H9 (cell line): ENCODE measurements at regions not wholly inside any gene's neighbourhood (a gene's known extent, or its start where the extent isn't known, plus 50 kb on each side); places are given as distances from the start of the nearest gene placed in this dataset.

ENCODE experiments used
- DNase-seq: peaks from one replicate; pipeline ENCODE4 v3.0.0-alpha.2; 2017
- H2AFZ ChIP-seq: one replicate; pipeline ENCODE4 v1.6.1; 2013; ENCODE audit warnings: mild to moderate bottlenecking, low read length, control low read depth, moderate library complexity
- H2AK5ac ChIP-seq: 2 replicates; pipeline ENCODE4 v1.6.1; 2013; ENCODE audit warnings: low read length, control low read depth, mixed read lengths; ENCODE audit not compliant: insufficient read length
- H2BK120ac ChIP-seq: one replicate; pipeline ENCODE4 v1.6.1; 2013; ENCODE audit warnings: low read depth, mild to moderate bottlenecking, low read length, control low read depth, inconsistent platforms; ENCODE audit not compliant: poor library complexity, severe bottlenecking
- H2BK12ac ChIP-seq: 2 replicates; pipeline ENCODE4 v1.6.1; 2013; ENCODE audit warnings: low read length, control low read depth, mixed read lengths, low read depth; ENCODE audit not compliant: insufficient read length
- H2BK15ac ChIP-seq: 2 replicates; pipeline ENCODE4 v1.6.1; 2013; ENCODE audit warnings: low read depth, low read length, control low read depth
- H2BK20ac ChIP-seq: one replicate; pipeline ENCODE4 v1.6.1; 2013; ENCODE audit warnings: low read depth, mild to moderate bottlenecking, low read length, control low read depth, inconsistent platforms; ENCODE audit not compliant: poor library complexity, severe bottlenecking
- H2BK5ac ChIP-seq: 2 replicates; pipeline ENCODE4 v1.6.1; 2013; ENCODE audit warnings: low read length, control low read depth, mixed read lengths; ENCODE audit not compliant: insufficient read length
- H3K14ac ChIP-seq: 2 replicates; pipeline ENCODE4 v1.6.1; 2013; ENCODE audit warnings: low read length, control low read depth; ENCODE audit not compliant: insufficient read depth
- H3K18ac ChIP-seq: 2 replicates; pipeline ENCODE4 v1.6.1; 2013; ENCODE audit warnings: low read depth, mild to moderate bottlenecking, mixed read lengths, low read length, control low read depth; ENCODE audit not compliant: insufficient read length
- H3K23ac ChIP-seq: 2 replicates; pipeline ENCODE4 v1.6.1; 2013; ENCODE audit warnings: low read length, control low read depth, mixed read lengths, low read depth; ENCODE audit not compliant: insufficient read length
- H3K23me2 ChIP-seq: 2 replicates; pipeline ENCODE4 v1.6.1; 2013; ENCODE audit warnings: low read depth, mild to moderate bottlenecking, mixed read lengths, low read length, control low read depth; ENCODE audit not compliant: insufficient read length, poor library complexity, severe bottlenecking
- H3K27ac ChIP-seq: 2 replicates; pipeline ENCODE4 v1.5.1; 2013; ENCODE audit warnings: low read length, control low read depth, mixed read lengths, low read depth; ENCODE audit not compliant: insufficient read length
- H3K27me3 ChIP-seq: 2 replicates; pipeline ENCODE4 v1.6.1; 2013; ENCODE audit warnings: low read length, control low read depth, inconsistent platforms; ENCODE audit not compliant: insufficient read depth
- H3K4ac ChIP-seq: 2 replicates; pipeline ENCODE4 v1.6.1; 2013; ENCODE audit warnings: low read depth, mild to moderate bottlenecking, control low read depth, inconsistent platforms, low read length, moderate library complexity
- H3K4me1 ChIP-seq: 2 replicates; pipeline ENCODE4 v1.6.1; 2013; ENCODE audit warnings: low read length, control low read depth, inconsistent platforms; ENCODE audit not compliant: insufficient read depth
- H3K4me2 ChIP-seq: 2 replicates; pipeline ENCODE4 v1.6.1; 2013; ENCODE audit warnings: low read length, control low read depth, mixed read lengths; ENCODE audit not compliant: insufficient read length, insufficient read depth
- H3K56ac ChIP-seq: 2 replicates; pipeline ENCODE4 v1.6.1; 2013; ENCODE audit warnings: low read depth, mild to moderate bottlenecking, mixed read lengths, low read length, control low read depth; ENCODE audit not compliant: insufficient read length
- H3K79me1 ChIP-seq: 2 replicates; pipeline ENCODE4 v1.6.1; 2013; ENCODE audit warnings: low read depth, mild to moderate bottlenecking, moderate library complexity, low read length, control low read depth, inconsistent platforms; ENCODE audit not compliant: insufficient read depth, poor library complexity, severe bottlenecking
- H3K79me2 ChIP-seq: 2 replicates; pipeline ENCODE4 v1.6.1; 2013; ENCODE audit warnings: low read length, control low read depth, inconsistent platforms; ENCODE audit not compliant: insufficient read depth
- H3K9ac ChIP-seq: 2 replicates; pipeline ENCODE4 v1.6.1; 2013; ENCODE audit warnings: low read length, control low read depth, mixed read lengths; ENCODE audit not compliant: insufficient read length; ENCODE audit errors: extremely low read depth
- H3K9me3 ChIP-seq: one replicate; pipeline ENCODE4 v1.6.1; 2013; ENCODE audit warnings: low read depth, low read length, inconsistent platforms; ENCODE audit not compliant: control insufficient read depth
- H3T11ph ChIP-seq: one replicate; pipeline ENCODE4 v1.6.1; 2013; ENCODE audit warnings: mild to moderate bottlenecking, low read length, control low read depth, inconsistent platforms
- H4K20me1 ChIP-seq: one replicate; pipeline ENCODE4 v1.6.1; 2013; ENCODE audit not compliant: control insufficient read depth, insufficient read length, insufficient read depth
- H4K5ac ChIP-seq: 2 replicates; pipeline ENCODE4 v1.6.1; 2013; ENCODE audit warnings: low read depth, mild to moderate bottlenecking, mixed read lengths, low read length, control low read depth; ENCODE audit not compliant: insufficient read length
- H4K8ac ChIP-seq: replicated peaks from 2 replicates; pipeline ENCODE4 v1.6.1; 2013; ENCODE audit warnings: low read length, control low read depth, mixed read lengths, low read depth; ENCODE audit not compliant: insufficient read length
- H4K91ac ChIP-seq: 2 replicates; pipeline ENCODE4 v1.6.1; 2013; ENCODE audit warnings: low read depth, mild to moderate bottlenecking, moderate library complexity, mixed read lengths, low read length, control low read depth; ENCODE audit not compliant: insufficient read length
- H3K27ac Mint-ChIP-seq, 3 experiments: 2 replicates in 2 of 3; 3 replicates in 1 of 3; pipeline ENCODE4 v1.8.0; 2020 to 2021; ENCODE audit warnings: mixed read lengths in 3 of 3, mild to moderate bottlenecking in 1 of 3, moderate library complexity in 1 of 3
- H3K27me3 Mint-ChIP-seq: 2 replicates; pipeline ENCODE4 v1.8.0; 2021; ENCODE audit warnings: low read depth, mild to moderate bottlenecking, moderate library complexity, mixed read lengths
- H3K36me3 Mint-ChIP-seq, 3 experiments: 2 replicates in 2 of 3; 3 replicates in 1 of 3; pipeline ENCODE4 v1.8.0; 2020 to 2021; ENCODE audit warnings: low read depth in 3 of 3, mixed read lengths in 3 of 3; ENCODE audit not compliant: insufficient read depth in 1 of 3
- H3K4me1 Mint-ChIP-seq, 2 experiments: 2 replicates each; pipeline ENCODE4 v1.8.0; 2020; ENCODE audit warnings: mixed read lengths in 2 of 2
- H3K4me3 Mint-ChIP-seq, 2 experiments: 2 replicates in 1 of 2; 3 replicates in 1 of 2; pipeline ENCODE4 v1.8.0; 2020 to 2021; ENCODE audit warnings: mild to moderate bottlenecking in 2 of 2, mixed read lengths in 2 of 2, moderate library complexity in 1 of 2
- H3K9me3 Mint-ChIP-seq, 2 experiments: 2 replicates in 1 of 2; 3 replicates in 1 of 2; pipeline ENCODE4 v1.8.0; 2020; ENCODE audit warnings: mild to moderate bottlenecking in 2 of 2, mixed read lengths in 2 of 2, moderate library complexity in 1 of 2
- CTCF ChIP-seq: fragments of 200-600 bp; sonication (generic); conservative IDR thresholded peaks from 3 replicates; pipeline ENCODE4 v1.8.0; 2021; ENCODE audit warnings: antibody characterized with exemption, mild to moderate bottlenecking
- WGBS: extraction: QIAGEN DNeasy Blood & Tissue Kit; methylation state at CpG from one replicate; pipeline ENCODE4 v1.1.7; 2013; ENCODE audit warnings: missing lambda C conversion rate, low lambda C conversion rate, mixed read lengths; ENCODE audit not compliant: insufficient read length; ENCODE audit errors: extremely low coverage; 5-methylcytosine and 5-hydroxymethylcytosine counted together

GRCh38 chr6:72458521-72458920 is 163.3 kb upstream of the KCNQ5 start:
- H3K27me3 Mint-ChIP-seq, result no peaks in the 10 kb centered on the region
- H3K23ac ChIP-seq, result no peak overlapping the region
- H3T11ph ChIP-seq, result no peak overlapping the region
- no peak overlapping the region for H4K8ac ChIP-seq
- H3K9me3 Mint-ChIP-seq, result no peaks in the 10 kb centered on the region; a peak in 1 of 5 replicates
- H3K23me2 ChIP-seq, result no peaks in the 10 kb centered on the region
- no peak overlapping the region for H3K56ac ChIP-seq
- H3K36me3 Mint-ChIP-seq, result no peaks in the 10 kb centered on the region
- H3K4me2 ChIP-seq, result no peak overlapping the region
- no peaks in the 10 kb centered on the region for H3K79me2 ChIP-seq
- no peaks in the 10 kb centered on the region for H3K9me3 ChIP-seq
- H3K18ac ChIP-seq, result no peak overlapping the region
- H3K27me3 ChIP-seq, result no peaks in the 10 kb centered on the region
- no peaks in the 10 kb centered on the region for H3K4me1 Mint-ChIP-seq
- H3K4me3 Mint-ChIP-seq, result no peak overlapping the region
- H2BK20ac ChIP-seq, result no peak overlapping the region
- H2BK12ac ChIP-seq, result no peak overlapping the region
- H4K91ac ChIP-seq, result no peak overlapping the region
- DNase-seq, result no peak
- H3K4ac ChIP-seq, result no peak overlapping the region
- H2BK5ac ChIP-seq, result no peak overlapping the region
- no peak overlapping the region for H4K5ac ChIP-seq
- H2BK120ac ChIP-seq, result no peak overlapping the region
- no peak for TF ChIP-seq CTCF
- H3K27ac ChIP-seq, result no peak overlapping the region
- H2BK15ac ChIP-seq, result no peak overlapping the region
- H3K79me1 ChIP-seq, result no peaks in the 10 kb centered on the region
- no peak overlapping the region for H2AFZ ChIP-seq
- H3K27ac Mint-ChIP-seq, result no peak overlapping the region
- H2AK5ac ChIP-seq, result no peak overlapping the region
- no CpG with 5 or more reads among the region's 2 CpGs for WGBS
- H3K14ac ChIP-seq, result no peak overlapping the region
- no peaks in the 10 kb centered on the region for H3K4me1 ChIP-seq
- no peaks in the 10 kb centered on the region for H4K20me1 ChIP-seq
- no peak overlapping the region for H3K9ac ChIP-seq
